ENCODE measurements at regions not wholly inside any gene's neighbourhood (a gene's known extent, or its start where the extent isn't known, plus 50 kb on each side); places are given as distances from the start of the nearest gene placed in this dataset.

- peaks cover 21% of the 10 kb centered on the region for H3K27me3 Mint-ChIP-seq
- no peaks in the 10 kb centered on the region for H3K9me3 Mint-ChIP-seq
Observed at GRCh38 chr11:57124917-57125316, 56.8 kb upstream of the LRRC55 start.

GRCh38 chr11:57126766-57127400 is 54.9 kb upstream of the LRRC55 start:
- no peak overlapping the region for H3K4me3 Mint-ChIP-seq
- no peaks in the 10 kb centered on the region for H3K9me3 Mint-ChIP-seq
- intact Hi-C loops (cut with micrococcal nuclease): no loop called here
- H3K27me3 Mint-ChIP-seq: peaks cover 20% of the 10 kb centered on the region
- H3K4me1 Mint-ChIP-seq: no peaks in the 10 kb centered on the region
- CTCF ChIA-PET: no interaction called here
- POLR2A ChIA-PET: no interaction called here
- H3K36me3 Mint-ChIP-seq (ENCODE audit: low read depth): no peaks in the 10 kb centered on the region
- ATAC-seq (ENCODE audit: low read depth): no peak
- DNase-seq: no peak
- no peak for TF ChIP-seq CTCF (IDR thresholded peaks at IDR 0.05)
- H3K27ac Mint-ChIP-seq: no peak overlapping the region

More at GRCh38 chr11:57124917-57125316, 56.8 kb upstream of the LRRC55 start:
- intact Hi-C loops (cut with micrococcal nuclease): no loop called here
- no peaks in the 10 kb centered on the region for H3K36me3 Mint-ChIP-seq (ENCODE audit: low read depth)
- ATAC-seq (ENCODE audit: low read depth) (no peak), DNase-seq (no peak)
- no peak for TF ChIP-seq CTCF (IDR thresholded peaks at IDR 0.05)
- POLR2A ChIA-PET: no interaction called here
- CTCF ChIA-PET: no interaction called here
- H3K4me1 Mint-ChIP-seq: no peaks in the 10 kb centered on the region
- no peak overlapping the region for H3K27ac Mint-ChIP-seq
- H3K4me3 Mint-ChIP-seq: no peak overlapping the region

DNA sequence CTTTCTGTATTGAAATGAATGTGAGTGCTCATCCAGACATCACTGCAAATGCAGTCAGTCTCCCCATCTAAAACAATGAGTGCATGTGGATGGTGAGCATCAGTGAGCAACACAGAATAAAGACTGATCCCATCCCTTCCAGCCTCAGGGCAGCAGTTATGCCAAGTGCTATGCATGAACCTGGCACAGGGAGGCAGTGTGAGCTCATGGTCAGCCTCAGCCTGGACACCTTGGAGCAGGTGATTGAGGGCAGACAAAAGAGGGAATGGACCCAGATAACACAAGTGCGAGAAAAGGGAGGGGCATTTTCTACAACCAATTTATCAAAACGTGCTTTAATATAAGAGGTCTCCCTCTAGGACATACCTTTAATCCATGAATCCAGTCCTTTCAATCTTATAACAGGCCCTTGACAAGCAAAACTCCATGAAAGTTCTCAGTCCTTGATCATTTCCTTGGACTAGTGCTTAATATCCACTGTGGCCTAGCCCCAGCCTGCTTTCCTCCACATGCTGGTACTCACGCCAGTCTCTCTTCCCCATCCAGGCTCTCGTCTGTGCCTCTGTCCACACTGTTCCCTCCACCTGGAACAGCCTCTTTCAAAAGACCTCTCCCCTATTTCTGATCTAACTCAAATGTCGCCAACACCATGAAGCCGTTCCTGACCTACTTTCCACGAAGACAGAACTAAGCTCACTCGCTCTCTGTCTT is 50.5 kb upstream of the LRRC55 start:
- POLR2A ChIA-PET: no interaction called here
- DNase-seq (no peak), ATAC-seq (ENCODE audit: low read depth) (no peak)
- Mint-ChIP-seq H3K27ac (no peak overlapping the region), H3K9me3 (no peaks in the 10 kb centered on the region), H3K27me3 (peaks cover 7% of the 10 kb centered on the region), H3K4me3 (no peak overlapping the region), H3K36me3 (ENCODE audit: low read depth) (no peaks in the 10 kb centered on the region), H3K4me1 (no peaks in the 10 kb centered on the region)
- CTCF ChIA-PET: no interaction called here
- intact Hi-C loops (cut with micrococcal nuclease): no loop called here
- TF ChIP-seq CTCF (IDR thresholded peaks at IDR 0.05): no peak
